Activated naive CD8-positive, alpha-beta T cell treated with anti-CD3 and anti-CD28 coated beads, Interleukin-2, amount 10 ng/mL, durations not matched to agents 7 days and 5 days (primary cell): ENCODE measurements at regions not wholly inside any gene's neighbourhood (a gene's known extent, or its start where the extent isn't known, plus 50 kb on each side); places are given as distances from the start of the nearest gene placed in this dataset.

ENCODE experiments used
- ATAC-seq: fragments of 150-1000 bp; cut with Tn5 transposase; one replicate; pipeline ENCODE4 v1.10.0; 2021; ENCODE audit warnings: low read depth, moderate library complexity
- POLR2A ChIA-PET: fragments of 350-600 bp; sonication (Branson Sonifier 250); formaldehyde crosslinking; loops from one replicate; lab custom pipeline; 2021; ENCODE audit warnings: antibody characterized with exemption; lab: Charles Lee
- DNase-seq: peaks from one replicate; pipeline ENCODE4 v3.0.0; 2021
- H3K27ac Mint-ChIP-seq: one replicate; pipeline ENCODE4 v1.8.0; 2022; ENCODE audit warnings: mild to moderate bottlenecking, mixed read lengths
- H3K27me3 Mint-ChIP-seq: one replicate; pipeline ENCODE4 v1.8.0; 2022; ENCODE audit warnings: mild to moderate bottlenecking, moderate library complexity, mixed read lengths
- H3K36me3 Mint-ChIP-seq: one replicate; pipeline ENCODE4 v1.8.0; 2021; ENCODE audit warnings: mild to moderate bottlenecking, mixed read lengths
- H3K4me1 Mint-ChIP-seq: one replicate; pipeline ENCODE4 v1.8.0; 2021; ENCODE audit warnings: mixed read lengths
- H3K4me3 Mint-ChIP-seq: one replicate; pipeline ENCODE4 v1.8.0; 2022; ENCODE audit warnings: mild to moderate bottlenecking, moderate library complexity, mixed read lengths
- H3K9me3 Mint-ChIP-seq: one replicate; pipeline ENCODE4 v1.8.0; 2021; ENCODE audit warnings: mixed read lengths

DNA sequence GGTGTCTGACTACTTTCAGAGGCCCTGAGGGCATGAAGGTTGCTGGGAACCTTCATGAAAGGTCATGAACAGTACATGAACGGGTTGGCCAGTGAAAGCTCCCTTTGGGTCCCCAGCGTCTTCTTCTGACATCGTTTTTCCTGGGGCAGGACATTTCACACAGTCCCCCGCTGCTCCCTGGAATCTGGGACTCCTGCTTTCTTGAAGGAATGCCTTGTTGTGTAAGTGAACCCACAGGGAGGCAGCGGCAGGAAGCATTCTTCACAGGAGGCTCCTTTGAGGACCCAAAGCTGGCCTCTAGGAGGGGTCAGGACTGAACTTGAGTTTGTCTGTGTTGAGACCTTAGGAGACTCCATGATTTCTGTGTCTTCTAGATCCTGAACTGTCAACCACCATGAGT lies 144.3 kb downstream of the KCNE4 start:
- Mint-ChIP-seq H3K27me3 (no peaks in the 10 kb centered on the region), H3K4me1 (no peaks in the 10 kb centered on the region), H3K4me3 (no peak overlapping the region), H3K36me3 (no peaks in the 10 kb centered on the region), H3K27ac (no peak overlapping the region), H3K9me3 (no peaks in the 10 kb centered on the region)
- DNase-seq: no peak
- no peak for ATAC-seq
- POLR2A ChIA-PET: no interaction called here

DNA sequence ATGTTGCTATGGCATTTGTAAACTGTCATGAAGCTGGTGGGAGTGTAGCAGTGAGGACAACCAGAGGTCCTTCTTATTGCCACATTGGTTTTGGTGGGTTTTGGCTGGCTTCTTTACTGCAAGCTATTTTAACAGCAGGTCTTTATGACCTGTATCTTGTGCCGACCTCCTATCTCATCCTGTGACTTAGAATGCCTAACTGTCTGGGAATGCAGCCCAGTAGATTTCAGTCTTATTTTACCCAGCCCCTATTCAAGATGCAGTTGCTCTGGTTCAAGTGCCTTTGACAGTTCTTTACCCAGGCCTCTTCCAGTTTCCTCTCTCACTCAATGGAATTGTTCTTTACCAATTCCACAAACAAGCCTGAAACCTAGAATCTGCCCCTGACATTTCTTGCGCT lies 145.1 kb downstream of the KCNE4 start:
- Mint-ChIP-seq H3K36me3 (no peaks in the 10 kb centered on the region), H3K4me3 (no peak overlapping the region), H3K27ac (no peak overlapping the region), H3K4me1 (no peaks in the 10 kb centered on the region), H3K9me3 (no peaks in the 10 kb centered on the region), H3K27me3 (no peaks in the 10 kb centered on the region)
- DNase-seq (no peak), ATAC-seq (no peak)
- POLR2A ChIA-PET: no interaction called here

DNA sequence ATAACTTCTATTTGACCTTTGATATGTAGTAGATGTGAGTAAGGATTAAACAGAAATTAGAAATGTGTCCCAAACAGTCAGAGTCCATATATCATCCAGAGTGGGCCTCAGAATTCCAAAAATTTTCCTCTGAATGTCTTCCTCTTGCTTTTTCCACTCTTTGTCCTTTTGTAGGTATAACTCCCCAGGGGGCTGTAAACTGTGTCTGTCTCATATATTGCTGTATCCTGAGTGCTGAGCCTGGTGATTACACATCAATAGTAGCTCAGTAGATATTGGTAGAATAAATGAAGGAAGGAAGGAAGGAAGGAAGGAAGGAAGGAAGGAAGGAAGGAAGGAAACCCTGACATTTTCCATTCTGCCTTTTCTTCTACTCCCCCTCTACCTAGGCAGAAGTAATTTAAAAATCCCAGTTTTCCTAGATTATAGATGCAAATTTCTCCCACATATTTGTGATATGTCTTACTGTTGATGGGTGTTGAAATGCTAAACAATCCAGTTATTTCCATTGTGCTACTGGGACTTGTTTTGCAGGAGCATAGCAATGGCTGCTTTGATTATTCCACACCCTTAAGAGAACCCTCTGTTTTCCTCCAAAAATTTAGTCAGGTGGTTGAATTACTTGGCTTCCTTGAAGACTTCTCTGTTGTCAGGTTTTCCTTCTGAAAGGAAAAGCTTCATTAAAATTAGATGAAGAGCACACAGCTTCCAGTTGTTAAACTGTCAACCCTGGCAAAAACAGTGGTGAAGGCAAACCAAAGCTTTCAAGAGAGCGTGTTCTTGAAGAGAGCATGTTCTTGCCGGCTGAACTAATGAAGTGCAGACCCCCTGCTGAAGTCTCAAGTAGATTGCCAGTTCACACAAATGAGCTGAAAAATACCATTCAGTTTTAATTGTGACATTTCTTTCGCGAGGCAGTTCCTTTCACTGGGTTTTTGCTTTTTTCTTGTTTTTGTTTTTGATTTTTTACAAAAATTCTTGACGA lies 147.8 kb downstream of the KCNE4 start:
- no peaks in the 10 kb centered on the region for H3K9me3 Mint-ChIP-seq
- H3K4me1 Mint-ChIP-seq: no peaks in the 10 kb centered on the region
- no peak overlapping the region for H3K4me3 Mint-ChIP-seq
- POLR2A ChIA-PET: no interaction called here
- no peaks in the 10 kb centered on the region for H3K36me3 Mint-ChIP-seq
- ATAC-seq (no peak), DNase-seq (no peak)
- H3K27ac Mint-ChIP-seq: no peak overlapping the region
- H3K27me3 Mint-ChIP-seq: no peaks in the 10 kb centered on the region

DNA sequence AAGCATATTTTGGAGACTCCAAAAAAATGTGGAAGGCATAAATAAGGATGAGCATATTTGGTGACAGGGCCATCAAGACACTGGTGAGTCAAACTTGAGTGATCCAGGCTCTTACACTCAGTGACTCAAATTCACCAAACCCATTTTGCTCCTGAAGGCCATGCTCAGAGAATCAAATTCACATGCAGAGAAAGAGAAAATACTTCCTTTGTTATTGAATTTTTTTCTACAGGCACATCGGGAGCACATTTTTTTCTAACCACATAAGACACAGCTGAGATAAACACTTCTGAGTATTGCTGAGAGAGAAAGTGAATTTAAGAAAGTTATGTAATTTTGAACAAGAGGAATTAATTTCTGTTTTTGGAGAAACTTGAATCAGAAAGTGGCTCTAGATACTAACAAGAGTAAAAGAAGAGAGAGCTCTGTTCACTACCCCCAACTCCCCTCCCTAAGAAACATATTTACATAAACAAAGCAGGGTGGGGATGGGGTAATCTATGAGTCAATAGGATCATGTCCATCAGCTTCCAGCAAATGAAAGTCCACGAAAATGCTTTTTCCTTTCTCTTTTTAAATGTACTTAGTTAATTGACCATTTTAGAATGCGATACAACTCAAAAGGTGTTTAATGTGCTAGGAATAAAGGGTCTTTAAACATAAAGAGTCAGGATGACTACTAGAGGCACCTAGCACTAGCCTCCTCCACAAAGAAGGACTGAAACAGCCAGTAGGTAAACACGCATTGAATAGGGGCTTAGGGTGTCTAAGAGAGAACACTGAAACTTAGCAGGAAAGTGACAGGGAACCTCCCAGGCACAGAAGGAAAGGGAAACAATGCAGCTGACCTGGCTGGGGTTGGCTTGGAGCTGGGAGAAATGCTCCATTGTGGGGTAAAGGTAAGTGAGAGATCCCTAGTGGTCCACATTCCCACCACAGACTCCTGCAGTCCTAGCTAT lies 152.3 kb downstream of the KCNE4 start:
- POLR2A ChIA-PET: no interaction called here

DNA sequence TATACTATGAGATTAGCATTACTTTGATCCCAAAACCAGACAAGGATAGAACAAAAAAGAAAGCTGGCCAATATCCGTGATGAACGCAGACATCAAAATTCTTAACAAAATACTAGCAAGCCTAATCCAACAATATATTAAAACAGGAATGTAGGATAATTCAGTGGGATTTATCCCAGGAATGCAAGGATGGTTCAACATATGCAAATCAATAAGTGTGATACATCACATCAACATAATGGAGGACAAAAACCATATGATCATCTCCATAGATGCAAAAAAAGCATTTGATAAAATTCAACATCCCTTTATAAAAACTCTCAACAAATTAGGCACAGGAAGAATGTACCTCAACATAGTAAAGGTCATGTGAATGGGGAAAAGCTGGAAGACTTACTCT lies 158.5 kb downstream of the KCNE4 start:
- POLR2A ChIA-PET: no interaction called here
- Mint-ChIP-seq H3K4me1 (no peaks in the 10 kb centered on the region), H3K27me3 (no peaks in the 10 kb centered on the region), H3K9me3 (peaks cover 2% of the 10 kb centered on the region), H3K4me3 (no peak overlapping the region), H3K36me3 (no peaks in the 10 kb centered on the region), H3K27ac (no peak overlapping the region)
- ATAC-seq: no peak
- no peak for DNase-seq

More for the DNA sequence above, 152.3 kb downstream of the KCNE4 start:
- Mint-ChIP-seq H3K9me3 (no peaks in the 10 kb centered on the region), H3K27me3 (no peaks in the 10 kb centered on the region), H3K27ac (no peak overlapping the region), H3K36me3 (no peaks in the 10 kb centered on the region), H3K4me1 (no peaks in the 10 kb centered on the region), H3K4me3 (no peak overlapping the region)
- DNase-seq (no peak), ATAC-seq (no peak)

DNA sequence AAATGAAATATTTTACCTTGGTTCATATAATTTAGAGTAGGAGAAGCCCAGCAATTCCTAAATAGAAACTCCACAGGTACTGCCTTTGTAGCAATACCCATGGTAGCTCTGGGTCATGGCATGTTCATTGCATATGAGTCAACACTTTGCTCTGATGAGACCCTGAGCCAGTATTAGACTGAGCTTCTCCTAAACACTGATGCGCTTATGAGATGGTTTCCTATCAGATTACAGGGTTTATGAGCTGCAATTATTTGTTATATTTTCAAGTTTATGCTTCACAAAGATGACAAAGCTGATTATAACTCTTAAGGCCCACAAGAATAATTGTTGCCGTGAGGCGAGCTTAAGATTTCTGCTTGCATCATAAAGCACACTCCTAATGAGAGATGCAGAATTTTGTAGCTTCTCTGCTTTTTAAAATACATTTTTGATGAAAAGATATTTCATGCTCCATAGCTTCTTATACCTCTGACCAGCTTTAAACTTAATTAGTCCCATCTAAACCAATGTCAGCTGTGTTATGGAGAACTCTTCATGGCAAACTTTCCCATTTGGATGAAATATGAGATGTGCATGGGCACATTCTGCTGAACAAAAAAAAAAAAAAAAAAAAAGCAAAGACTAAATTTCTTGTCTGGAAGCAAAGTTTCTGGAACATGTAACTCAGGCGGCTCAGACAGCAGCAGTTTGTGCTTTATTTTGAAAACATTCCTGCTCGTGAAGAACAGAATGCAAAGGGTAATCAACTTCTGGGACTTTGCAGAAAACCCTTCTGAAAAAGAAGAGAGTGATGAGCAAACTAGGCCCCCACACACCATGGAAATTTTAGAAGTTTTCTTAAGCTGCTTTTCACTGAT lies 162.6 kb downstream of the KCNE4 start:
- Mint-ChIP-seq H3K4me1 (no peaks in the 10 kb centered on the region), H3K9me3 (peaks cover 2% of the 10 kb centered on the region), H3K36me3 (no peaks in the 10 kb centered on the region), H3K4me3 (no peak overlapping the region), H3K27ac (no peak overlapping the region), H3K27me3 (no peaks in the 10 kb centered on the region)
- POLR2A ChIA-PET: no interaction called here
- DNase-seq (no peak), ATAC-seq (no peak)

DNA sequence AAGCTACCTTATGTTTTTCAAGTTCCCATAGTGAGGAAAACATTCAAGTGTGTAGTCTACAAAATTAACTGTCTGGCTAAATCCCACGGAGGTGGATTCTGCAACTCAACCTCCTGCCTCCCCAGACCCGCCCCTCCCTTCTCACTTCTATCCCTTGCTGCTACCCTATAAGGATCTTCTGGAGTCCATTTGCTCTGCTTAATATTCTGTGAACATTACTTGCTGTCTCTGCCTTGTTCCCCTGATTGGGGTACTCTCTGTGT lies 163.2 kb downstream of the KCNE4 start:
- POLR2A ChIA-PET: no interaction called here
- no peaks in the 10 kb centered on the region for H3K4me1 Mint-ChIP-seq
- no peaks in the 10 kb centered on the region for H3K27me3 Mint-ChIP-seq
- no peak for DNase-seq
- H3K36me3 Mint-ChIP-seq: no peaks in the 10 kb centered on the region
- H3K27ac Mint-ChIP-seq: no peak overlapping the region
- ATAC-seq: no peak
- H3K9me3 Mint-ChIP-seq: peaks cover 2% of the 10 kb centered on the region
- no peak overlapping the region for H3K4me3 Mint-ChIP-seq

DNA sequence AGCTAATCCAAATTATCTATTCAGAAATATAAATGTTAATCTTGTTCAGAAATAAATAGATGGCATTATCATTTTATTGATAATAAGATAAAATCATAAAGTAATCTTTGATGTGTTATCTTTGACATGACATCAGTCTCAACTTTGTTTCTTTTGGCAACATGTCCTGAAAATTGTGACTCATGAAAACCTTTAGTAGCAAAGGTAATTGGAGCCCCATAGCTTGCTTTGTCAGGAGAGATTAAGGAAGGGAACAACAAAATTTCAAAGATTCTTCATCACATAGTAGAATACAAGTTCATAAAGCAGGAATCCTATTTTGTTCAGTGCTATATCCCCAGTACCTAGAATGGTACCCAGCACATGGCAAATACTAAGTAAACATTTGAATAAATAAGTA lies 165.4 kb downstream of the KCNE4 start:
- Mint-ChIP-seq H3K9me3 (no peaks in the 10 kb centered on the region), H3K4me1 (no peaks in the 10 kb centered on the region), H3K27ac (no peak overlapping the region), H3K4me3 (no peak overlapping the region), H3K36me3 (no peaks in the 10 kb centered on the region), H3K27me3 (no peaks in the 10 kb centered on the region)
- ATAC-seq: no peak
- POLR2A ChIA-PET: no interaction called here
- no peak for DNase-seq

DNA sequence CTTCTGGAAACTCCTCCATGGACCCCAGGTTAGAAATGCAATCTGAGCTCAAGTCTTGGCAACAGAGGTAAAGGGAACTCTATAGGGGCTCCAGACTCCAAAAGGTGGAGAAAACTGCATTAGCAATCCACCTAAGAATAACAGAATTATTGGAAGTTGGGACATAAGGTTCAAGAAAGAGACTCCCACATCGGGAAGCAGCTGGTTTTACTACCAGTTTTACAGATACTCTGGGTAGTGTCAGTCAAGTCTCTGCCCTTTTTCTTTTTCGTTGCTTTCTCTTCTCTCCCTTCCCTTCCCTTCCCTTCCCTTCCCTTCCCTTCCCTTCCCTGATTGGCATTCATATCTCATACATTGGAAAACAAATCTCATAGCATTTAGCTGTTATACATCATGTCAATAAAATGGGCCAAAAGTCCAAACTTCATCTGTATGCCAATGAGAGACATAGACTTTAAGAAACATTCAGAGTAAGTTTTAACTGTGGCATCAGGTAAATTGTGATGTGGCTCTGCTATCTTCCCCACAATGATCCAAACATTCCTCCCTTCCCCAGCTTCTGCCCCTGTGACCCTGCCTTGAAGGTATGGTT lies 166.7 kb downstream of the KCNE4 start:
- POLR2A ChIA-PET: no interaction called here

DNA sequence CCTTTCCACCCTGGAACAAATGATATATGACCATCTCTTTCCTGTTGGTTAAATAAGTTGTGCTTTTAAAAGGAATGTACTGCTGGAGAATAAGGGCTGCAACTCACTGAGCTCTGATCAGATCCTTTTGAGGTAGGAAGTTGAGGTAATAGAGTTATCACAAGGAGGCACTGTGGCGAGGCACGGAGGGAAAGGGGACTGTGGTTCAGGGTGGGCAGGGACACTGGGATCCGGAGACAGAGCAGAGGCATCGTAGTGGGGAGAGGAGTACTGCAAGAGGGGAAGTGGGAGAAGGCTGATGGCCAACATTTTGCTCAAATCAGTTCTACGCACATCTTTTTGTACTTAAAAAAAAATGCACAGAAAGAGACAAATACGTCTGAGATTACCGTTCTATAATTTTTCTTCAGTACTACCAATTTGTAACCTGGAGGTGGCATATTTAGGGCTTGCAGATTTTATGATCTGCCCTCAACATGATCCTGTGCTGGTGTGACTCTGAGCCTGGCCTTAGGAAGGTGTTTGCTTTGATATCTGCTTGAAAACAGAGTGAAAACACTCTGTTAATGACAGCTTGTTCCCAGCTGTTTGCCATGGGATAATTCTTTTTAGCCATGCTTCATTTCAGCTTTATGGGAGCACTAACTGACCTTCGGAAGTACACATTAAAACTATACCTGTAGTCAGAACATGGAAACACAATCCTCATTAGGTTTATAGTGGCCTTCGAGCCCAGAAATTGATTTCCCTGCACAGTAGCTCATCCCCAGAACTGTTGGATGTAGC lies 168.1 kb downstream of the KCNE4 start:
- no peak overlapping the region for H3K4me3 Mint-ChIP-seq
- H3K27ac Mint-ChIP-seq: no peak overlapping the region
- H3K9me3 Mint-ChIP-seq: no peaks in the 10 kb centered on the region
- H3K36me3 Mint-ChIP-seq: no peaks in the 10 kb centered on the region
- POLR2A ChIA-PET: no interaction called here
- no peak for ATAC-seq
- H3K4me1 Mint-ChIP-seq: no peaks in the 10 kb centered on the region
- H3K27me3 Mint-ChIP-seq: no peaks in the 10 kb centered on the region
- DNase-seq: no peak

More for the DNA sequence above, 166.7 kb downstream of the KCNE4 start:
- Mint-ChIP-seq H3K27ac (no peak overlapping the region), H3K36me3 (no peaks in the 10 kb centered on the region), H3K4me3 (no peak overlapping the region), H3K27me3 (no peaks in the 10 kb centered on the region), H3K4me1 (no peaks in the 10 kb centered on the region), H3K9me3 (no peaks in the 10 kb centered on the region)
- DNase-seq (no peak), ATAC-seq (no peak)

DNA sequence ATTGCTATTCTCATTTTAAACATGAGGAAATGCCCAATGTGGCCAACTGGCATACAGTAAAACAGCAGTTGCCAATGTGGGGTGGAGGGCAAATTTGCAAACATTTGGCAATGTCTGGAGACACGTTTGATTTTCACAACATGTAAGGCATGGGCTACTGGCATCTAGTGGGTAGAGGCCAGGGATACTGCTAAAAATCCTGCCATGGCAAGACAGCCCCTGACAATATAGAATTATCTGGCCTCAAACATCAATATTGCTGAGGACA lies 168.6 kb downstream of the KCNE4 start:
- DNase-seq (no peak), ATAC-seq (no peak)
- no peaks in the 10 kb centered on the region for H3K9me3 Mint-ChIP-seq
- no peak overlapping the region for H3K4me3 Mint-ChIP-seq
- POLR2A ChIA-PET: no interaction called here
- no peaks in the 10 kb centered on the region for H3K4me1 Mint-ChIP-seq
- no peaks in the 10 kb centered on the region for H3K36me3 Mint-ChIP-seq
- H3K27me3 Mint-ChIP-seq: no peaks in the 10 kb centered on the region
- no peak overlapping the region for H3K27ac Mint-ChIP-seq

DNA sequence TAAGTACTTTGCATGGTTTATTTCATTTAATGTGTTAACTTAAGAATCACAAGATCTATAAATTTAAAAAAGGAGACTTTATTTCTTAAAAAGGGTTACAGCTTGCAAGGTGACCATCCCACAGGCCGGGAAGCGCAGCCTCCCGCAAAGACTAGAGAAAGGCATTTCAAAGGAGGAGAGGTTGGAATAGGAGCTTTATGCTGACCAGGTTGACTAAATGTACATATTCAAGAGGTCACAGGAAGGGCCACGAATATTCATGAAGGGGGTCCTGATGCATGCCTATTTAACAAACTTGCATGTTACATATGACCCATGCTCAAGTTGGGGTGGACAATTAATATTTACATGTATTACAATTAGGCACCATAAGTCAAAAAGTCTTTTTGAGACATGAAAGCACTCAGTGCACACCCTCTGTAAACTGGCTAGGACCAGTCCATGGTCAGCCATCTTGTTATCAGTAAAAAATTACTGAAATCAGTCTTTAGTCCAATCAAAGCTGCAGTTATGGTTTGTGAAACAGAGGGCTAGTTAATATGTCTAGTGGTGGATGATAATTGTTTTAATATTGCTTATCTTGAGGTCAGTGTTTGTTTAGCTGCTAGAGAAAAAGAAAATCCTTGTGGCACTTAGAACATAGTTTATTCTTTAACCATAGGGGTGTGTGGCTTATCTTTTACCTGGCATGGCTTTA lies 169.3 kb downstream of the KCNE4 start:
- Mint-ChIP-seq H3K27me3 (no peaks in the 10 kb centered on the region), H3K9me3 (peaks cover 1% of the 10 kb centered on the region), H3K4me3 (no peak overlapping the region), H3K36me3 (no peaks in the 10 kb centered on the region), H3K27ac (no peak overlapping the region), H3K4me1 (peaks cover 1% of the 10 kb centered on the region)
- POLR2A ChIA-PET: no interaction called here
- DNase-seq: no peak
- ATAC-seq: no peak
